ENCODE measurements at regions not wholly inside any gene's neighbourhood (a gene's known extent, or its start where the extent isn't known, plus 50 kb on each side); places are given as distances from the start of the nearest gene placed in this dataset.

DNA sequence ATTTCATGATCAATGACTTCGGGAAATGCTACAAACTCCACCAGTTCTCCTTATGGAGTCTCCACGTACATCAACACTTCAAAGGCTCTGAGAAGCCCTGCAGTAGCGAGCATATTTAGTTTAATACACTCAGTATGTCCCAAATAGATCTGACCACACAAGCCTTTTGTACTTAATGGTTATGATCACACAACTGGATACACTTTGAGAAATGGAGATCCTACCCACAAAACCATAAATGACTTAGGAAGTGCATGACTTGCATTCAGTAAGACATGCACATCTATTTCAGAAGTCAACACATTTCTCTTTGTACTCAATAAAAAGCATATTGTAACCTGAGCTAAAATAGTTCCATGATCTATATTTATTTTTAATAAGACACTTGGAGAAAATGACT lies 103.6 kb upstream of the SPATA12 start:
- no peak overlapping the region for H3K4me3 ChIP-seq (ENCODE audit: low read depth, low read length)
- TF ChIP-seq, protein P1, sequence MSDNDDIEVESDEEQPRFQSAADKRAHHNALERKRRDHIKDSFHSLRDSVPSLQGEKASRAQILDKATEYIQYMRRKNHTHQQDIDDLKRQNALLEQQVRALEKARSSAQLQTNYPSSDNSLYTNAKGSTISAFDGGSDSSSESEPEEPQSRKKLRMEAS (IDR thresholded peaks at IDR 0.05; ENCODE audit: low read depth, low read length) = no peak
- no peak for TF ChIP-seq POLR2A (IDR thresholded peaks at IDR 0.05; ENCODE audit: extremely low read depth, insufficient read length)
- no peak for TF ChIP-seq CTCF (IDR thresholded peaks at IDR 0.05; ENCODE audit: low read depth, low read length)
- TF ChIP-seq MYC (IDR thresholded peaks at IDR 0.05; ENCODE audit: low read depth, low read length) = no peak
- DNase-seq (ENCODE audit: low read depth) = no peak

GRCh38 chr3:56955492-56956111 lies 104.9 kb upstream of the SPATA12 start:
- DNase-seq (ENCODE audit: low read depth) = no peak
- TF ChIP-seq POLR2A (IDR thresholded peaks at IDR 0.05; ENCODE audit: extremely low read depth, insufficient read length) = no peak
- TF ChIP-seq MYC (IDR thresholded peaks at IDR 0.05; ENCODE audit: low read depth, low read length) = no peak
- TF ChIP-seq, protein P1 (IDR thresholded peaks at IDR 0.05; ENCODE audit: low read depth, low read length) = no peak
- TF ChIP-seq CTCF (IDR thresholded peaks at IDR 0.05; ENCODE audit: low read depth, low read length) = no peak
- H3K4me3 ChIP-seq (ENCODE audit: low read depth, low read length) = no peak overlapping the region

GRCh38 chr3:56954125-56954524 lies 106.3 kb upstream of the SPATA12 start:
- TF ChIP-seq CTCF (IDR thresholded peaks at IDR 0.05; ENCODE audit: low read depth, low read length) = no peak
- TF ChIP-seq MYC (IDR thresholded peaks at IDR 0.05; ENCODE audit: low read depth, low read length) = no peak
- TF ChIP-seq, protein P1 (IDR thresholded peaks at IDR 0.05; ENCODE audit: low read depth, low read length) = no peak
- TF ChIP-seq POLR2A (IDR thresholded peaks at IDR 0.05; ENCODE audit: extremely low read depth, insufficient read length) = no peak
- no peak overlapping the region for H3K4me3 ChIP-seq (ENCODE audit: low read depth, low read length)
- no peak for DNase-seq (ENCODE audit: low read depth)

- TF ChIP-seq CTCF (IDR thresholded peaks at IDR 0.05; ENCODE audit: low read depth, low read length) (no peak), MYC (IDR thresholded peaks at IDR 0.05; ENCODE audit: low read depth, low read length) (no peak), POLR2A (IDR thresholded peaks at IDR 0.05; ENCODE audit: extremely low read depth, insufficient read length) (no peak)
- TF ChIP-seq, protein P1 (IDR thresholded peaks at IDR 0.05; ENCODE audit: low read depth, low read length) = no peak
- no peak for DNase-seq (ENCODE audit: low read depth)
- no peak overlapping the region for H3K4me3 ChIP-seq (ENCODE audit: low read depth, low read length)
These were observed 107.6 kb upstream of the SPATA12 start for GRCh38 chr3:56952846-56953245.

DNA sequence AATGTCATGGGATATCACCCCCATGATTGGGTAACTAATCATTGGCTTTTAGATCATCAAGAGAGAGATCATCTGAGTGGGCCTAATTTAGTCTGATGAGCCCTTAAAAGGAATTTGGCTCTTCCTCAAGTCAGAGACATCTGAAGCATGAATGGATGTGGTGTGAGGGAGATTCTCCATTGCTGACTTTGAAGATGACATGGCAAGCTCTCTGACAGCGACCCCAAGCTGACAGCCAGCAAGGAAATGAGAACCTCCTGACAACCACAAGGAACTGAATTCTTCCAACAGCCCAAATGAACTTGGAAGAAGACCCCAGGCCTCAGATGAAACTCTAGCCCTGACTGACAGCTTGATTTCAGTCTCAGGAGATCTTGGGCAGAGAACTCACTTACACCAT lies 108.4 kb upstream of the SPATA12 start:
- no peak for DNase-seq (ENCODE audit: low read depth)
- H3K4me3 ChIP-seq (ENCODE audit: low read depth, low read length) = no peak overlapping the region
- TF ChIP-seq, protein P1 (IDR thresholded peaks at IDR 0.05; ENCODE audit: low read depth, low read length) = no peak
- no peak for TF ChIP-seq MYC (IDR thresholded peaks at IDR 0.05; ENCODE audit: low read depth, low read length)
- no peak for TF ChIP-seq POLR2A (IDR thresholded peaks at IDR 0.05; ENCODE audit: extremely low read depth, insufficient read length)
- no peak for TF ChIP-seq CTCF (IDR thresholded peaks at IDR 0.05; ENCODE audit: low read depth, low read length)

All from NB4 (cell line).